ENCODE measurements at regions not wholly inside any gene's neighbourhood (a gene's known extent, or its start where the extent isn't known, plus 50 kb on each side); places are given as distances from the start of the nearest gene placed in this dataset.

DNA sequence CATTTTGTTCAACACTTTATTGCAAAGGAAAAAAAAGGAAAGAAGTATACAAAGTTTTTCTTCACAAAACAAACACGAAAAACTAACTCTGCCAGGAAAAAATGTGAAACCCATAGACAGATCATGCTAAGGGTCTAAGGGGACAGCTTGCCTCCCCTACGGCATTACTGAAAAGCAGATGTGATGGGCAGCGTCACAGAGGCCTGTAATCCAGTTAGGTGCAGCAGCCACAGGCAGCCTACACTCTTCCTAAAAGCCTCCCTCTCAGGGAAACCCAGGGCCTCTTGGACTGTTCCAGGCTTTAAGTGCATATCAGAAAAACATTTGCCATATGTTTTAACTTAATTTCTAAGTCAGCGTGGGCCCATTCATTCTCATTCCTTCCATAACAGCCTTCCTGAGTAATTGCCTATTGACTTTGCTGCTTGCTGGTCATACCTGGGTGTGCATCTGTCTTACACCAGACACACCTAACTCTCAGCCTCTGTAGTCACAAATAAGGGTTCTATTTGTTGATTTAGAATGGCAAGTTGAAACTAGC, 135.7 kb upstream of the SERP2 start:
- no peak for TF ChIP-seq RB1 (IDR thresholded peaks at IDR 0.05; ENCODE audit: borderline replicate concordance)
- TF ChIP-seq, protein P1, sequence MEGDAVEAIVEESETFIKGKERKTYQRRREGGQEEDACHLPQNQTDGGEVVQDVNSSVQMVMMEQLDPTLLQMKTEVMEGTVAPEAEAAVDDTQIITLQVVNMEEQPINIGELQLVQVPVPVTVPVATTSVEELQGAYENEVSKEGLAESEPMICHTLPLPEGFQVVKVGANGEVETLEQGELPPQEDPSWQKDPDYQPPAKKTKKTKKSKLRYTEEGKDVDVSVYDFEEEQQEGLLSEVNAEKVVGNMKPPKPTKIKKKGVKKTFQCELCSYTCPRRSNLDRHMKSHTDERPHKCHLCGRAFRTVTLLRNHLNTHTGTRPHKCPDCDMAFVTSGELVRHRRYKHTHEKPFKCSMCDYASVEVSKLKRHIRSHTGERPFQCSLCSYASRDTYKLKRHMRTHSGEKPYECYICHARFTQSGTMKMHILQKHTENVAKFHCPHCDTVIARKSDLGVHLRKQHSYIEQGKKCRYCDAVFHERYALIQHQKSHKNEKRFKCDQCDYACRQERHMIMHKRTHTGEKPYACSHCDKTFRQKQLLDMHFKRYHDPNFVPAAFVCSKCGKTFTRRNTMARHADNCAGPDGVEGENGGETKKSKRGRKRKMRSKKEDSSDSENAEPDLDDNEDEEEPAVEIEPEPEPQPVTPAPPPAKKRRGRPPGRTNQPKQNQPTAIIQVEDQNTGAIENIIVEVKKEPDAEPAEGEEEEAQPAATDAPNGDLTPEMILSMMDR (IDR thresholded peaks at IDR 0.05 in 2 of 3, conservative IDR thresholded peaks at IDR 0.05 in 1 of 3; ENCODE audit: control insufficient read depth in 2 of 3, extremely low read depth in 1 of 3, insufficient read depth in 1 of 3, low read depth in 3 of 3, low read length in 3 of 3), result no peak
- no peak for TF ChIP-seq NFYB (IDR thresholded peaks at IDR 0.05; ENCODE audit: insufficient read depth, low read depth, low read length)
- TF ChIP-seq EZH2 (IDR thresholded peaks at IDR 0.05; ENCODE audit: borderline replicate concordance, control insufficient read depth, low read depth, low read length), result no peak
- TF ChIP-seq, protein P2, sequence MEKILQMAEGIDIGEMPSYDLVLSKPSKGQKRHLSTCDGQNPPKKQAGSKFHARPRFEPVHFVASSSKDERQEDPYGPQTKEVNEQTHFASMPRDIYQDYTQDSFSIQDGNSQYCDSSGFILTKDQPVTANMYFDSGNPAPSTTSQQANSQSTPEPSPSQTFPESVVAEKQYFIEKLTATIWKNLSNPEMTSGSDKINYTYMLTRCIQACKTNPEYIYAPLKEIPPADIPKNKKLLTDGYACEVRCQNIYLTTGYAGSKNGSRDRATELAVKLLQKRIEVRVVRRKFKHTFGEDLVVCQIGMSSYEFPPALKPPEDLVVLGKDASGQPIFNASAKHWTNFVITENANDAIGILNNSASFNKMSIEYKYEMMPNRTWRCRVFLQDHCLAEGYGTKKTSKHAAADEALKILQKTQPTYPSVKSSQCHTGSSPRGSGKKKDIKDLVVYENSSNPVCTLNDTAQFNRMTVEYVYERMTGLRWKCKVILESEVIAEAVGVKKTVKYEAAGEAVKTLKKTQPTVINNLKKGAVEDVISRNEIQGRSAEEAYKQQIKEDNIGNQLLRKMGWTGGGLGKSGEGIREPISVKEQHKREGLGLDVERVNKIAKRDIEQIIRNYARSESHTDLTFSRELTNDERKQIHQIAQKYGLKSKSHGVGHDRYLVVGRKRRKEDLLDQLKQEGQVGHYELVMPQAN (conservative IDR thresholded peaks at IDR 0.05), result no peak
- TF ChIP-seq, protein P3, sequence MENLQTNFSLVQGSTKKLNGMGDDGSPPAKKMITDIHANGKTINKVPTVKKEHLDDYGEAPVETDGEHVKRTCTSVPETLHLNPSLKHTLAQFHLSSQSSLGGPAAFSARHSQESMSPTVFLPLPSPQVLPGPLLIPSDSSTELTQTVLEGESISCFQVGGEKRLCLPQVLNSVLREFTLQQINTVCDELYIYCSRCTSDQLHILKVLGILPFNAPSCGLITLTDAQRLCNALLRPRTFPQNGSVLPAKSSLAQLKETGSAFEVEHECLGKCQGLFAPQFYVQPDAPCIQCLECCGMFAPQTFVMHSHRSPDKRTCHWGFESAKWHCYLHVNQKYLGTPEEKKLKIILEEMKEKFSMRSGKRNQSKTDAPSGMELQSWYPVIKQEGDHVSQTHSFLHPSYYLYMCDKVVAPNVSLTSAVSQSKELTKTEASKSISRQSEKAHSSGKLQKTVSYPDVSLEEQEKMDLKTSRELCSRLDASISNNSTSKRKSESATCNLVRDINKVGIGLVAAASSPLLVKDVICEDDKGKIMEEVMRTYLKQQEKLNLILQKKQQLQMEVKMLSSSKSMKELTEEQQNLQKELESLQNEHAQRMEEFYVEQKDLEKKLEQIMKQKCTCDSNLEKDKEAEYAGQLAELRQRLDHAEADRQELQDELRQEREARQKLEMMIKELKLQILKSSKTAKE (IDR thresholded peaks at IDR 0.05; ENCODE audit: low read depth, poor library complexity, severe bottlenecking), result no peak
- no peak for TF ChIP-seq ZNF24 (IDR thresholded peaks at IDR 0.05)
- TF ChIP-seq, protein P4, sequence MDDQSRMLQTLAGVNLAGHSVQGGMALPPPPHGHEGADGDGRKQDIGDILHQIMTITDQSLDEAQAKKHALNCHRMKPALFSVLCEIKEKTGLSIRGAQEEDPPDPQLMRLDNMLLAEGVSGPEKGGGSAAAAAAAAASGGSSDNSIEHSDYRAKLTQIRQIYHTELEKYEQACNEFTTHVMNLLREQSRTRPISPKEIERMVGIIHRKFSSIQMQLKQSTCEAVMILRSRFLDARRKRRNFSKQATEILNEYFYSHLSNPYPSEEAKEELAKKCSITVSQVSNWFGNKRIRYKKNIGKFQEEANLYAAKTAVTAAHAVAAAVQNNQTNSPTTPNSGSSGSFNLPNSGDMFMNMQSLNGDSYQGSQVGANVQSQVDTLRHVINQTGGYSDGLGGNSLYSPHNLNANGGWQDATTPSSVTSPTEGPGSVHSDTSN (IDR thresholded peaks at IDR 0.05; ENCODE audit: insufficient replicate concordance, low read depth, low read length), result no peak

Data from GM12878 (cell line).